ENCODE measurements at regions not wholly inside any gene's neighbourhood (a gene's known extent, or its start where the extent isn't known, plus 50 kb on each side); places are given as distances from the start of the nearest gene placed in this dataset.

GRCh38 chr18:29549759-29550158, 1372.8 kb upstream of the CDH2 start:
- TF ChIP-seq CTCF (conservative IDR thresholded peaks at IDR 0.05; ENCODE audit: low read length) (no peak), EZH2phosphoT487 (IDR thresholded peaks at IDR 0.05; ENCODE audit: borderline replicate concordance) (no peak)
